ENCODE measurements at regions not wholly inside any gene's neighbourhood (a gene's known extent, or its start where the extent isn't known, plus 50 kb on each side); places are given as distances from the start of the nearest gene placed in this dataset.

GRCh38 chr5:124414973-124415372 is 331.5 kb downstream of the ZNF608 start:
- no peak for DNase-seq

GRCh38 chr5:124410539-124411488 is 335.6 kb downstream of the ZNF608 start:
- DNase-seq = peak in 1 of 2 donors; percentile 21

GRCh38 chr5:124408738-124409453 is 337.5 kb downstream of the ZNF608 start:
- no peak for DNase-seq

- DNase-seq = no peak
These were observed 341.6 kb downstream of the ZNF608 start for GRCh38 chr5:124404796-124405195.

- DNase-seq = no peak
These were observed 343.2 kb downstream of the ZNF608 start for GRCh38 chr5:124403281-124403680.

- no peak for DNase-seq
These were observed 344.3 kb downstream of the ZNF608 start for GRCh38 chr5:124402144-124402581.

- no peak for DNase-seq
These were observed 344.8 kb downstream of the ZNF608 start for GRCh38 chr5:124401476-124402143.

GRCh38 chr5:124399426-124399961 is 346.9 kb downstream of the ZNF608 start:
- DNase-seq = no peak

- no peak for DNase-seq
These were observed 348.0 kb downstream of the ZNF608 start for GRCh38 chr5:124398460-124398859.

- DNase-seq = no peak
These were observed 349.1 kb downstream of the ZNF608 start for GRCh38 chr5:124397317-124397716.

GRCh38 chr5:124395926-124396325 is 350.5 kb downstream of the ZNF608 start:
- no peak for DNase-seq

GRCh38 chr5:124395287-124395686 is 351.2 kb downstream of the ZNF608 start:
- DNase-seq = no peak

GRCh38 chr5:124394700-124395245 is 351.7 kb downstream of the ZNF608 start:
- no peak for DNase-seq

- DNase-seq = no peak
These were observed 352.7 kb downstream of the ZNF608 start for GRCh38 chr5:124393584-124394379.

- DNase-seq = no peak
These were observed 362.7 kb downstream of the ZNF608 start for GRCh38 chr5:124383693-124384092.

GRCh38 chr5:124377386-124377785 is 369.1 kb downstream of the ZNF608 start:
- no peak for DNase-seq

- no peak for DNase-seq
These were observed 372.6 kb downstream of the ZNF608 start for GRCh38 chr5:124373883-124374282.

GRCh38 chr5:124372457-124372856 is 374.0 kb downstream of the ZNF608 start:
- no peak for DNase-seq

GRCh38 chr5:124371111-124371706 is 375.2 kb downstream of the ZNF608 start:
- DNase-seq = no peak

GRCh38 chr5:124370601-124371000 is 375.8 kb downstream of the ZNF608 start:
- no peak for DNase-seq

- no peak for DNase-seq
These were observed 381.1 kb downstream of the ZNF608 start for GRCh38 chr5:124365361-124365801.

All from CD4-positive, alpha-beta T cell treated with Interleukin-1 beta for 1 hour (primary cell).